Activated CD4-positive, alpha-beta T cell treated with anti-CD3 and anti-CD28 coated beads, Interleukin-2, amount 10 ng/mL, durations not matched to agents 24 days and 14 days (primary cell): ENCODE measurements at regions not wholly inside any gene's neighbourhood (a gene's known extent, or its start where the extent isn't known, plus 50 kb on each side); places are given as distances from the start of the nearest gene placed in this dataset.

Experiments used
- DNase-seq: peaks from one replicate; pipeline ENCODE4 v3.0.0; 2022
- H3K27ac Mint-ChIP-seq: one replicate; pipeline ENCODE4 v1.8.0; 2022; ENCODE audit warnings: mild to moderate bottlenecking, mixed read lengths
- H3K27me3 Mint-ChIP-seq: one replicate; pipeline ENCODE4 v1.8.0; 2022; ENCODE audit warnings: mixed read lengths
- H3K36me3 Mint-ChIP-seq: one replicate; pipeline ENCODE4 v1.8.0; 2022; ENCODE audit warnings: low read depth, mild to moderate bottlenecking, mixed read lengths
- H3K4me1 Mint-ChIP-seq: one replicate; pipeline ENCODE4 v1.8.0; 2021; ENCODE audit warnings: mixed read lengths
- H3K4me3 Mint-ChIP-seq: one replicate; pipeline ENCODE4 v1.8.0; 2022; ENCODE audit warnings: mild to moderate bottlenecking, moderate library complexity, mixed read lengths
- H3K9me3 Mint-ChIP-seq: one replicate; pipeline ENCODE4 v1.8.0; 2021; ENCODE audit warnings: mixed read lengths
- intact Hi-C: fragments of 100-400 bp; cut with micrococcal nuclease; formaldehyde crosslinking; loops from one replicate; pipeline ENCODE4 v1.15.1; 2023

DNA sequence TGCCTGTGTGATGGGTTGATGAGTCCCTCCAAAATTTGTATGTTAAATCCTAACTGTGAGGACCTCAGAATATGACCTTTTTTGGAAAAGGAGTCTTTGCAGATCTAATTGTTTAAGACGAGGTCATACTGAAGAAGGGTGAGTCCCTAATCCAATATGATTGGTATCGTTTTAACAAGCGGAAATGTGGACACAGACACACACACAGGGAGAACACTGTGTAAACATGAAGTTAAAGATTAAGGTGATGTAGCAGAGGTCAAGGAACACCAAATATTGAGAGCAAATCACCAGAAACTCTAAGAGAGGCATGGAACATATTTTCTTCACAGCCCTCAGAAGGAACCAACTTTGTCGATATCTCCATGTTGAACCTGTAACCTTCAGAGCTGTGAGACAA is 1106.7 kb downstream of the SLC6A15 start:
- no peaks in the 10 kb centered on the region for H3K27me3 Mint-ChIP-seq
- H3K4me1 Mint-ChIP-seq: no peaks in the 10 kb centered on the region
- H3K4me3 Mint-ChIP-seq: no peak overlapping the region
- DNase-seq: no peak
- intact Hi-C loops: no loop called here
- H3K9me3 Mint-ChIP-seq: no peaks in the 10 kb centered on the region
- no peaks in the 10 kb centered on the region for H3K36me3 Mint-ChIP-seq
- no peak overlapping the region for H3K27ac Mint-ChIP-seq

DNA sequence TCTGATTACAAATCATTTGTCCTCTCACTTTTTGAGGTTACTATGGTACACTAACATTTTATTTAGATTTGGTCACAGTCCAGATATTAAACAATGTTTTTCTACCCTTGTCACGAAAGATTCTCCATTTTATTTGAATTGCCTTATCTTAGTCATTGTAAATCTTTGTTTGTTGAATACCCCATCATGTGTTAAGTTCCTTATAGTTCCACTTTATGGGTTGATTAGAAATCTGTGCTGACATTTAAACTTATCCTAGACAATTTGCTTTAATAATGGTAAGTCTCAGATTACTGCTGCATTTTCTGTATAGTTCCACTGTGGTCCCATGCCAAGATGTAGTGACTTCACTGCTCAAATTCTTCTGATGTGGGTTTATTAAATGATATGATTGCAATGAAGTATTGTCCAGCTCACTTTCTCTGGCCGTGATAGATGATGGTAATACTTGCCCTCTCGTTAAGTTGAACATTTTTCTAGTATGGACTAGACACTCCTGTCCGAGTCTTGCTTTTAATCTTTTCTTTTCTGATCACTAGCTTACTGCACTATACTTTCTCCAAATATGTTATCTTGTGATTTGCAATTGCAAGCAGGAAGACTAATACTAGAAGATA is 1107.3 kb downstream of the SLC6A15 start:
- no peak for DNase-seq
- Mint-ChIP-seq H3K4me1 (no peaks in the 10 kb centered on the region), H3K4me3 (no peak overlapping the region), H3K9me3 (no peaks in the 10 kb centered on the region), H3K27me3 (no peaks in the 10 kb centered on the region), H3K36me3 (no peaks in the 10 kb centered on the region), H3K27ac (no peak overlapping the region)
- intact Hi-C loops: no loop called here

DNA sequence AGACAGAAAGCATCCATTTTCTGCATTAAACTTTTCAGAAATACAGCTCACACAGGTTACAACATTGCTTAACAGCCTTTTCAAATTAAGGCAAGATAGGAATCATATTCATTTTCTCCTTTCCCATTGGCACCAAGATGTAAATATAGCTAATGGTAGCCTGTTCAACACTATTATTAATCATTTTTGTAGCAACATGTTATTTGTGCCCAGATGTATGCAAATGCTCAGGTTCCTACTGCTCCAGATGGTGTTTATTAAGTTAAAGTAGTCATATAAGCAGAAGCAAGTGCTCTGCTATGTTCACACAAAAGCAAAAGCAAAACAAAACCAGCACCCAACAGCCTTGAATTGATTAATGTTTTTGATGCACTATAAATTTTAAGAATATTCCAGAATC is 1110.6 kb downstream of the SLC6A15 start:
- H3K27me3 Mint-ChIP-seq: no peaks in the 10 kb centered on the region
- intact Hi-C loops: no loop called here
- no peaks in the 10 kb centered on the region for H3K36me3 Mint-ChIP-seq
- no peak for DNase-seq
- H3K4me3 Mint-ChIP-seq: no peak overlapping the region
- no peaks in the 10 kb centered on the region for H3K4me1 Mint-ChIP-seq
- no peak overlapping the region for H3K27ac Mint-ChIP-seq
- H3K9me3 Mint-ChIP-seq: no peaks in the 10 kb centered on the region

DNA sequence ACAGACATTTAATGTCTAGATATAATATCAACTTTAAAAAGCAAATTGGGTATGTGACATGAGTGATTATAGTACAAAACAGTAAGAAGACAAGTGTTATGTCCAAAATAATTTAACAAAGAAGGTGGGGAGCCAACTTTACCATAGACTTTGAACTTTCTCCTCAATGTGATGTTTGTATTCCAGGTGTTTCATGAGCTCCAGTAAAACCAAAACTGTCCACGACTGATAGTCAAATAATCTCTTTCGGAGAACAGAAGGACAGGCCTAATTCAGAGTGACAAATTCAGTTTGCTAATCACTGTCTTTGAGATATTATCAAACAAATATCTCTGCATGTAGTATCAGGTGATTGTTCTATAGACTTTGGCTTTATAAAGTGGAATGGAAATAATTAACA is 1112.6 kb downstream of the SLC6A15 start:
- no peaks in the 10 kb centered on the region for H3K9me3 Mint-ChIP-seq
- no peaks in the 10 kb centered on the region for H3K4me1 Mint-ChIP-seq
- intact Hi-C loops: no loop called here
- no peak overlapping the region for H3K27ac Mint-ChIP-seq
- H3K36me3 Mint-ChIP-seq: no peaks in the 10 kb centered on the region
- no peak overlapping the region for H3K4me3 Mint-ChIP-seq
- no peaks in the 10 kb centered on the region for H3K27me3 Mint-ChIP-seq
- no peak for DNase-seq

DNA sequence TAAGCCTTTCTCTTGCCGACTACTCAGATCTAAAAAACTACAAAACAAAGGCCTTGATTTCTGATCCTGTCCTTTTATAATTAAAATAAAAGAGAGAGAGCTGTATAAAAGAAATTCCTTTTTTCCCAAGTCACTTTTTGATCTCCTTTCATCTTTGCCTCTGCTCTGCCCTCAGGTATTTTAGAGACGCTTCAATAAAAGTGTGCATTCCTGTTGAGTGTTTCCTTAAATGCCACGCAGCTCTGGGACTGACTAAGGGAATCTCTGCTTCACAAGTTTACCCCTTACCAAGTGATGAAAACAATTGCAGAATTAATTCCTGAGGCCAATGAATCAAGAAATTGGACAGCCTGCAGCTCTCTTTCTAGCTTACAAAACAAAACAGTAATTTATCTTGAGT is 1109.8 kb downstream of the TMTC2 start:
- H3K27me3 Mint-ChIP-seq: no peaks in the 10 kb centered on the region
- no peak for DNase-seq
- no peaks in the 10 kb centered on the region for H3K36me3 Mint-ChIP-seq
- H3K4me3 Mint-ChIP-seq: no peak overlapping the region
- no peaks in the 10 kb centered on the region for H3K9me3 Mint-ChIP-seq
- H3K27ac Mint-ChIP-seq: no peak overlapping the region
- H3K4me1 Mint-ChIP-seq: no peaks in the 10 kb centered on the region
- intact Hi-C loops: no loop called here

DNA sequence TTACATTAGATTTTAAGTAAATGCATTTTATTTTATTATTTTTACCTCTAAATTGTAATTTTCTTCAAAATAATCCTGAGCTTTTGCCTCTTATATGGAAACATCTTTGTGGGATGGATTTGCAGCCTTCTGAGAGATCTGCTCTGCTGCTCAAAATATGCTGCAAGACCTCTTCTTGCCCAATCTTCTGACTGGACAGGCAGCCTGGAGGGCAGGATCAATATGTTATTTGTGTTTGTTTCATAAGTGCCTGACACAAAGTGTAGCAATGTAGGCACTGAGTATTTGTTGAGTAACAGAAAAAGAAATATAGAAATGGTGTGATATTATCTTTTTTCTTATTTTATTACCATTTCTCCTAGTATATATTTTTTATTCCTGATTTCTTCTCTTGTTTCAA is 1106.9 kb downstream of the TMTC2 start:
- no peak for DNase-seq
- Mint-ChIP-seq H3K4me3 (no peak overlapping the region), H3K9me3 (no peaks in the 10 kb centered on the region), H3K27me3 (no peaks in the 10 kb centered on the region), H3K36me3 (no peaks in the 10 kb centered on the region), H3K4me1 (no peaks in the 10 kb centered on the region), H3K27ac (no peak overlapping the region)
- intact Hi-C loops: no loop called here

DNA sequence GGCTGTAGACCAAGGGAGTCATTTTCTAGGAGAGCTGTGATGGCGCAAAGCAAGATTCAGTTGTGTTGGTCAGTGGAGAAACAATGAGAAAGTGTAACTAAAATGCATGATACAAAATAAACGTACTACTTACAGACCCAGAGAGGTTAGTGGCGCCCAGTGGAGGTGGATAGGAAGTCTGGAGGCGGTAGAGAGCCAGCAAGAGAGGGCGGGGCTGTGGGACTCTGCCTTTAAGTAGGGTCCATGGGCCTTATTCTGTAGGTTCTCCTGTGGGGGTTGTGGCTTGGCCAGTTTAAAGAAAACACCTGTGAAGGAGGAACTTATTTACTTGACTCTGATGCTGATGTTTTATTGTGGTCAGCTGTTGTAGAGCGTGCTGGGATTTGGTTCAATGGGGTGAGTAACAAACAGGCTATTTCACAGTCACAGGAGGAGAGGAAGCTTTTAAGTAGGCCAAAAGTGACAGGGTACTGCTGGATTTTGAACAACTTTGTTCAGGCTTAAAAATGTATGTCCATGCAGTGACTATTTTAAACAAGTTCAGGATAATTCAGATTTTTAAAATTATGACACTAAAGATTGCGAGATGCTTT is 1097.7 kb downstream of the TMTC2 start:
- Mint-ChIP-seq H3K27me3 (no peaks in the 10 kb centered on the region), H3K27ac (no peak overlapping the region), H3K9me3 (no peaks in the 10 kb centered on the region), H3K4me1 (no peaks in the 10 kb centered on the region), H3K36me3 (no peaks in the 10 kb centered on the region), H3K4me3 (no peak overlapping the region)
- intact Hi-C loops: no loop called here
- no peak for DNase-seq

DNA sequence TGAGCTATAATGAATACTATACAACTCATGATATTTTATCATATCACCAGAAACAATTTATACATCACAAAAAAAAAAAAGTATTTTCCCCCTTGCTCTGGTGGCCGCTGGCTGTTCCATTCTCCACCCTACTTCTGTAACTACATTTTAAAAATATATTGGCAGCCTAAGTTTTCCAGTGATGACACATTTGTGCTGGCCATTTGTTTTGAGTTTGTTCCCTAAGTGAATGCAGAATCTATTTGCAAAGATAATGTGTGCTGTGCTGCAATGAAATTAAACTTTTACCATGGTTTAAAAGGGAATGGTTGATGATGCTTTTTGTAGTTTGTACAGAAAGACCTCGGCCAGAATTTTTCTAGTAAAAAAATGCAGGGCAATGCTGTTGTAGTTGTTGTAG is 1092.8 kb downstream of the TMTC2 start:
- Mint-ChIP-seq H3K9me3 (no peaks in the 10 kb centered on the region), H3K27me3 (no peaks in the 10 kb centered on the region), H3K27ac (no peak overlapping the region), H3K4me1 (no peaks in the 10 kb centered on the region), H3K36me3 (no peaks in the 10 kb centered on the region), H3K4me3 (no peak overlapping the region)
- intact Hi-C loops: no loop called here
- DNase-seq: no peak

DNA sequence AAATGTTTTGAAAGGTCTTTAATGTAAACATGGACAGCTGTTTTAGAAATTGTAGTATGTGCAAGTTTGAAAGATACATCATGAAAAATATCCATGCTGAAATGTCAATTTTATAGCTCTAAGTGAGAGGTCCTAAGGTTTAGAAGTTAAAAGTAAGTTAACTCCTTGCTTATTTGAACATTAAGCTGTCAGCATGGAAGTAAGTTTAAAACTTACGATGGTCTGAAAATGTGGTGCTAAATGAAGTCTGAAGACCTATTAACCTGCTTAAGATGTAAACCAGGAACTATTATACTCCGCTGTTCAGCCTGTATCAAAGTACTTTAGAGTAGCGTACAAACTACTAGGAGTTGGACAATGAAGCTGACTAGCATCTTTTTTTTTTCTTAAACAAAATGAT is 1082.4 kb downstream of the TMTC2 start:
- no peak for DNase-seq
- Mint-ChIP-seq H3K4me3 (no peak overlapping the region), H3K36me3 (no peaks in the 10 kb centered on the region), H3K27me3 (no peaks in the 10 kb centered on the region), H3K9me3 (peaks cover 7% of the 10 kb centered on the region), H3K27ac (no peak overlapping the region), H3K4me1 (no peaks in the 10 kb centered on the region)
- intact Hi-C loops: no loop called here

DNA sequence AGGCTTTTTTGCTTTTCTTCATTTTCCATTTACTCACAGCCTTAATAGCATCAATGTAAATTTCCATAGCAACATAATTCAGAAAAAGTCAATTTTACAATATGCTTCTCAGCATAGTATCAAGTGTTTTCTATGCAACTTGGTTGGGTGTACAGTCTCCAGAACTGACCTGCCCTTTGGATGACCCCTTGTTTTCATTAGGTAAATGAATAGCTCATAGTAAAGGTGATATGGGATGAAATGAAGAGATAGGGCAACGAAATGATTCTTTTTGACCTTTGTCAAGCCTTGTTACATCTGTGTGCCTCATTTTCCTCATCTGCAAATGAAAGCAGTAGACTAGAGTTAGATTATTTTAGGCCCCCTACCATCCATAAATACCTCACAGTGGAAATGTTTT is 1081.0 kb downstream of the TMTC2 start:
- Mint-ChIP-seq H3K27me3 (no peaks in the 10 kb centered on the region), H3K27ac (no peak overlapping the region), H3K4me3 (no peak overlapping the region), H3K36me3 (no peaks in the 10 kb centered on the region), H3K4me1 (no peaks in the 10 kb centered on the region), H3K9me3 (peaks cover 7% of the 10 kb centered on the region)
- no peak for DNase-seq
- intact Hi-C loops: no loop called here

DNA sequence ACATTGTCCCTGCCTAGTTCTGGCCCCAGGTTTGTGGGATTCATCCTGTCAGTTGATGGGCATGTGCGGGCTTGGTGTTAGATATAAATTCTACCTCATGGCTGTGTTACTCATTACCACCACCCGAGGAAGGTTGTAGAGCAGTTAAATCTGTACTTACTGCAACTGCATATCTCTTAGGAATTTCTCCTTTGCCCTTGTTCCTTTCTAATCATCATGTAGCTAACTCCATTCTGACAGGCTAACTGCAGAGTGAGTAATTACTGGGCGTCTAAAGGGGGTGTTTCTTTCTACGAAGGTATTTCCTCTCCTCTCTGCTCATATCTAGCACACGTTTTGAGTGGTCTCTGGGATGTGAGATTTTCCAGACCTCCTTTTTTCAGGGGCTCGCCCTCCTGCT is 1076.7 kb downstream of the TMTC2 start:
- Mint-ChIP-seq H3K4me1 (no peaks in the 10 kb centered on the region), H3K27ac (no peak overlapping the region), H3K27me3 (no peaks in the 10 kb centered on the region), H3K36me3 (no peaks in the 10 kb centered on the region), H3K9me3 (no peaks in the 10 kb centered on the region), H3K4me3 (no peak overlapping the region)
- no peak for DNase-seq
- intact Hi-C loops: no loop called here

DNA sequence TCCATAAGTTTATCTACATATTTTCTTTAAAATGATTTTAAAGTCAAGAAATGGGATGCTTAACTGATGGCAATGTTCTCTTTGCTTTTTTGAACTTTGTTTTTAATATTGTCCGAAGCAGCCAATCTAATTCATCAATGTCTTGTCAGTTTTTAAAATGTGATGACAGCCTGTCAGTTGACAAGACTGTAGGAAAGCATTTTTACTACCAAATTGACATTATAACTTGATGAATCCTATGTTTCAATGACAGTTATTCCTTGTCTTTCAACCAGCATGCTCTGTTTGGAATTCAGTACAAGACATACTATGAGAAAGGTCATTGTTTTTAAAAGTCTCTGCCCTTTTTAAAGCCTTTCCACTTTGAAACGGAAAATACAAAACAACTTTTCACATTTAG is 1073.2 kb downstream of the TMTC2 start:
- Mint-ChIP-seq H3K36me3 (no peaks in the 10 kb centered on the region), H3K9me3 (no peaks in the 10 kb centered on the region), H3K4me1 (no peaks in the 10 kb centered on the region), H3K27ac (no peak overlapping the region), H3K27me3 (no peaks in the 10 kb centered on the region), H3K4me3 (no peak overlapping the region)
- intact Hi-C loops: no loop called here
- DNase-seq: no peak

DNA sequence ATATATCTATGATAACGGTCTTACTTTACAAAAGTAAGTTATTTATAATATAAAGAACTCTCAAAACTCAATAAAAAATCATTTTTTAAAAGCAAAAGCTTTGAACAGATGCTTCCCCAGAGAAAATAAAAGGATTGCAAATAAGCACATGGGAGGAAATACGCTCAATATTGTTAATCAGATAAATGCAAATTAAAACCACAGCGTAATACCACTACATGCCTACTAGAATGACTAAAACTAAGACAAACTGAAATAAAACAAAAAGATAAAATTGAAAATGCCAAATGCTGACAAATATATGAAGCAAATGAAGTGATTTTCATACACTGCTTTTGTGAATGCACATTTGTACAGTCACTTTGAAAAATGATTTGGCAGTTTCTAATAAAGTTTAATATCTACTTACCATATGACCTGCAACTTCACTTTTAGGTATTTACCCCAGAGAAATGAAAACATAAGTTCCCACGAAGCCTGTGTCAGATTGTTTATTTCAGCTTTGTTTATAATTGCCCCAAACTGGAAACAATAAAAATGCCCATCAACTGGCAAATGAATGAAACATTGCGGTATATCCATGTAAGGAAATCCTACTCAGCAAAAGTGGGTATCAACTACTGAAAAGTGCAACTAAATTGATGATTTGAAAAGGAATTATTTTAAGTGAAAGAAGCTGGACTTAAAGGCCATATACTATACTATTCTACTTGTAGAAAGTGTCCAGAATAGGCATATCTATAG is 1072.4 kb downstream of the TMTC2 start:
- intact Hi-C loops: no loop called here
- no peaks in the 10 kb centered on the region for H3K27me3 Mint-ChIP-seq
- DNase-seq: no peak
- no peaks in the 10 kb centered on the region for H3K4me1 Mint-ChIP-seq
- no peak overlapping the region for H3K4me3 Mint-ChIP-seq
- H3K27ac Mint-ChIP-seq: no peak overlapping the region
- no peaks in the 10 kb centered on the region for H3K36me3 Mint-ChIP-seq
- H3K9me3 Mint-ChIP-seq: no peaks in the 10 kb centered on the region

DNA sequence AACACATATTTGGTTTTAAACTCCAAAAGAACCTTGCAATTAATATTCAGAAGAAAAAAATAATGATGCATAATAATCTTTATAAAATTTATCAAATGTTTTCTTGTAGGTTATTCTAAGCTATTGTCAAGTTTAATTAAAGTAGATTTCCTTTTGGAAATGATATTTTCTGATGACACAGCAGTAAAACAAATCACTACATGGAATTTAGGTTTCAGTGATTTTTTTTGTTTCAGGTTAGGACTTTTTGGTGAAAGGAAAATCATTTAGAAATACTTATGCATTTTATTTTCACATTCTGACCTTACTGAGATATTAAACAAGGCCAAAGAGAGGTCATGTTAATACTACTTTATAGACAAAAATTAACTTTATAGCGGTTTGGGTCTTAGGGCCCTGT is 1067.2 kb downstream of the TMTC2 start:
- Mint-ChIP-seq H3K9me3 (no peaks in the 10 kb centered on the region), H3K27ac (no peak overlapping the region), H3K27me3 (no peaks in the 10 kb centered on the region), H3K36me3 (no peaks in the 10 kb centered on the region), H3K4me3 (no peak overlapping the region), H3K4me1 (no peaks in the 10 kb centered on the region)
- intact Hi-C loops: no loop called here
- DNase-seq: no peak

DNA sequence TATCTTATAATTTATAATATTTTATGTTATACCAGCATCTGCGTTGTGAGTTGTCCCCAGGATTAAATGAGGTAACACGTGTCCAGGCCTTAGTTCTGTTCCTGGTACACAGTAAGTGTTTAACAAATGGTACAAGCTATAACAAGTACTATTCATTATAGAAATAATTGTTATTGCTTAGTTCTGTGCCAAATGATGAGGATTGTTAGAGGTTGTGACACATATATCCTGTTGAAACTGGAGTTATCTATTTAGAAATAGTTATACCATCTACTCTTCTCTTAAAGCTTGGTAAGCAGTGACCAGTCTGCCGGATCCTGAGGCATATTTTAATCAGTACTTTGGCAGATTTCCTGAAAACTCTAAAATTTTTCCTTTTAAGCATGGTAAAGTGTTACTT is 1066.5 kb downstream of the TMTC2 start:
- intact Hi-C loops: no loop called here
- DNase-seq: no peak
- no peaks in the 10 kb centered on the region for H3K27me3 Mint-ChIP-seq
- no peaks in the 10 kb centered on the region for H3K36me3 Mint-ChIP-seq
- H3K27ac Mint-ChIP-seq: no peak overlapping the region
- no peaks in the 10 kb centered on the region for H3K9me3 Mint-ChIP-seq
- H3K4me3 Mint-ChIP-seq: no peak overlapping the region
- no peaks in the 10 kb centered on the region for H3K4me1 Mint-ChIP-seq
